Skin epidermis (tissue), 12 donors: ENCODE measurements at regions not wholly inside any gene's neighbourhood (a gene's known extent, or its start where the extent isn't known, plus 50 kb on each side); places are given as distances from the start of the nearest gene placed in this dataset.

Experiments
- H3K27ac ChIP-seq, 21 experiments: fragments of 200-600 bp; sonication (generic) in 11 of 21; one replicate each; pipeline ENCODE4 v1.5.0; 2020; ENCODE audit warnings: mild to moderate bottlenecking in 3 of 21, inconsistent platforms in 2 of 21, moderate library complexity in 2 of 21
- H3K4me3 ChIP-seq, 7 experiments: fragments of 200-600 bp; sonication (generic) in 2 of 7; one replicate each; pipeline ENCODE4 v1.5.0; 2020; ENCODE audit warnings: inconsistent platforms in 2 of 7, mild to moderate bottlenecking in 2 of 7, moderate library complexity in 1 of 7

DNA sequence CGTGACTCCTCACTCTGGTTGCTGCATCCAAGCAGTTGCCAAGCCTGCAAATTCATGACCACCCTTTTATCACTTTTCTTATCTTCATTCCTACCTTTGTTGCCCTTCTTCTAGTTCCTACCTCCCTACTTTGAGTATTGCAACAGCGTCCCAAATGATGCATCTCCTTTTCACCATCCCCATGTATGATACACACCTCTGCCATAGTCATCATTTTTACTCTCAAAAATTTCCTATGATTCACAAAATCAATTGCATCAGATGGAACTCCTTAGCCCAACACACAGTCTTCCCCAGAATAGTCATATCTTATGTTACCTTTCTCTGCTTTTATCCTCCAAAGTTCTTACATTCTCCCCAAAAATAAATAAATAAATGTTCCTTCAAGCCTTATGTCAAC is 262.6 kb downstream of the TBL1XR1 start:
- H3K27ac ChIP-seq = no peak overlapping the region

GRCh38 chr3:176933704-176934103 is 263.6 kb downstream of the TBL1XR1 start:
- H3K4me3 ChIP-seq = no peak overlapping the region
- H3K27ac ChIP-seq = no peak overlapping the region

More for the DNA sequence above, 262.6 kb downstream of the TBL1XR1 start:
- H3K4me3 ChIP-seq = no peak overlapping the region

DNA sequence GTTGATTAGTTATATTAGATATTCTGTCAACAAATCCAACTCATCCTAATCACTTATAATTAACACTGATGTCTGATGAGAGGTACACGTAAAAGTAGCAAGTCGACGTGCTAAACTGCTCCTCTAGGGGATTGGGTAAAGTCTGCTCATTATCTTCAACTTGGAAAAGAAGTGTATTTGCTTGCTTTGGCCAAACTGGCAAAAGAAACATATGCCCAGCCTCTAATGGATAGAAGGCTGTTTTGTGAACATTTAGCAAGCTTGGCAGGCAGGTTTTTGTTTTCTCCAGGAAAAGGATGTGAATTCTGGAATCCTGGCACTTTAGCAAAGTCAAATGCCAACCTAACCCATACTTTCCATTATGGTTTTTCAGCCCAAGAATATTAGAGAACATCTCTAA is 264.8 kb downstream of the TBL1XR1 start:
- H3K4me3 ChIP-seq = no peak overlapping the region
- H3K27ac ChIP-seq = no peak overlapping the region

DNA sequence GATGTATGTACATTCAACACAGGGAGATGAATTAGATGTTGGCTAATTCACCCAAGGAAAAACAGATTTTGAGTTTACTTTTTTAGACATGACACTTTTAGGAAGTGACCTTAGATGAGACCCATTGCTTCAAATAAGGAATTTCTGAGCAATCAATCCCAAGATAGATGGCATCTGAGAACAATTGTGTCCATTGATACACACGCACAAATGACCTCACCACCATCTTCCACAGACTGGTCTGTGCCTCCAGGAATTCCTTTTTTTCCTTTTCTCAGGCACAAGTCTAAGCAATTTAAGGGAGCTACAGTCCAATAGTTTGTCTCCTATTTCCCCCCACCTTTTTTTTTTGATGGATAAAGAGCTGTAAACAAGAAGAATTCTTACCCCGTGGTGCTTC is 265.3 kb downstream of the TBL1XR1 start:
- no peak overlapping the region for H3K4me3 ChIP-seq
- no peak overlapping the region for H3K27ac ChIP-seq

DNA sequence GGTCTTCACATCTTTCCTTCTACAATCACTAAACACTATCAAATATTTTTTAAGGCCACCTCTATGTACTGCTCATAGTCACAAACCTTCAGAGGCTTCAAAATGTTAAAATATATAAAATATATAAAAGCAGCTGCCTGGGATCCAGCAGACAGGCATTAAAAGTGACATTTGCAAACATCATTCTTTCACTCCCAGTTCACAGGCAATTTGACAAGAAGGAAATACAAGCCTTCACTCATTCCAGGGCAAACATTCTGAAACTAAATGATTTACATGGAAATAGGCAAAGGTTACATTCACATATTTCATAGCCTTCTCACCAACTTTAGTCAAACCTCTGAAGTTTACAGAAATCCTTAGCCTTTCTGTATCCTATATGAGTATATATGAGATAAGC is 266.3 kb downstream of the TBL1XR1 start:
- H3K4me3 ChIP-seq = no peak overlapping the region

DNA sequence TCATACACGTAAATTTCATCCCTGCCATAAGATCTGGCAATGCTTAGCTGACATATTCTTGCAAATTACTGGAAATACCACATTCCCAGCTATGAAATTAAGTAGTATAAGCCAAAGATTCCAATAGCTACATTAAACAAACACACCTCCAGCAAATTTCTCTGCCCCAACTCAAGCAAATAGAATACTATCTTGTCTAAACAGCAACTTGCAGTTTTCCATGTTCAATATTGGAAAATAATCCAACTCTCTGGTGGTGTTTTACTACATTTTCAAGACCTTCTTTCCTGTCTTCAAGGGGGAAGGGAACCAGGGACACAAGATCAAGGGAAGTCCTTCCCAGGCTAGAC is 268.7 kb downstream of the TBL1XR1 start:
- no peak overlapping the region for H3K4me3 ChIP-seq
- no peak overlapping the region for H3K27ac ChIP-seq

More for the DNA sequence above, 266.3 kb downstream of the TBL1XR1 start:
- no peak overlapping the region for H3K27ac ChIP-seq

DNA sequence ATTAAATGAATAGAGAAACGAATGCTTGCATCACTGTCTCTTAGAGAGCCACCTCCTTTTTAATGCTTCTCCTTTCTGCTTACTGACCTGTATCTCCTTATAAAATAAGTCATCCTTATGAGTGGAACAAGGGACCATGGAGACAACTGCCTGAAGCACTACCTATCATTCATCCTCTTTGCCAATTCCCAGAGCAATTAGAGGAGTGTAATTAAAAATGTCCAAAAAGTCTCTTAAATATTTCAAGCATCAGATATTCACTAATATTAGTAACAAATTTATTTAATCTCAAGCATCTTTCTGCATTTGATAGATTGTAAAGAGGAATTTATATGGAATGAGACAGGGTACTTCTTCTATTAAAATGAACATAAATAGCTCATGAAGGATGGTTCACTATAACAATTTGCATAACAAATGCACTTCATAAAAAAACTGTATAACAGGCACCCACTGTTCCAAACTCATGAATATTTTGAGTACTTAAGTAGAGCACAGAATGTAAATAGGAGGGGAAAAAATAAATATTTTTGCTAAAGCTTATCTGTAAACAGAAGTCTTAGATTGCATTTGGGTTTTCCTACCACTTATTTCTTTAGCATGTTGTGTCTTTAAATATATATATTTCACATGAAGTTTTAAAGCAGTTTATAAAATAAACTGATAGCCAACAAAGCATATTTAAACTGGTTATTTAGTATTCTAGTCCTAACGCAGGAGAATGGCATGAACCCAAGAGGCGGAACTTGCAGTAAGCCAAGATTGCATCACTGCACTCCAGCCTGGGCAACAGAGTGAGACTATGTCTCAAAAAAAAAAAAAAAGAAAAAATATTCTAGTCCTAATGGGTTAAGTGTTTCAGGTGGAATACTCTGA is 269.3 kb downstream of the TBL1XR1 start:
- no peak overlapping the region for H3K27ac ChIP-seq
- no peak overlapping the region for H3K4me3 ChIP-seq

GRCh38 chr3:176927280-176927679 is 270.0 kb downstream of the TBL1XR1 start:
- no peak overlapping the region for H3K27ac ChIP-seq
- no peak overlapping the region for H3K4me3 ChIP-seq

- Histone ChIP-seq H3K4me3 (no peak overlapping the region), H3K27ac (no peak overlapping the region)
Observed at GRCh38 chr3:176926688-176927087, 270.6 kb downstream of the TBL1XR1 start.

GRCh38 chr3:176926034-176926433 is 271.2 kb downstream of the TBL1XR1 start:
- Histone ChIP-seq H3K4me3 (no peak overlapping the region), H3K27ac (no peak overlapping the region)

DNA sequence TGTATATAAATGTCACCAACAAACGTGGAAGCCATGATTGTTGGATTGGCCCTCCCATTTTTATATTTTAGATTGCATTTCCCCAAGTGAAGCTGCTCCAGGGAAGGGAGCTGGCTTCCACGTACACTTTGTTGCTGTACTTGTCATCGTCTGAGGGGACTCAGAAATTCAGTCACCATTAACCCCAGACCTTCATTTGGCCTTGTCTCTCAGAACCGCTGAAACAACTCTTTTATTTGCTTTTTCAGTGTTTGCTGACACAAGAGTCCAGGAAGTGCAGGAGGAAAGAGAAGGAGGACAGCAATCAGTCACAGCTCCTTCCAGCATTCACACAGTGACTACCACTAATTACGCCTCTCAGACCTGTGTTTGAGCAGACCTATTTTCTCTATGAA is 276.5 kb downstream of the TBL1XR1 start:
- Histone ChIP-seq H3K4me3 (no peak overlapping the region), H3K27ac (no peak overlapping the region)

- Histone ChIP-seq H3K27ac (no peak overlapping the region), H3K4me3 (no peak overlapping the region)
Observed at GRCh38 chr3:176919836-176920765, 277.2 kb downstream of the TBL1XR1 start.

- no peak overlapping the region for H3K4me3 ChIP-seq
- H3K27ac ChIP-seq = peak overlapping the region in 2 of 21 experiments; percentile 7 to 14
Observed at GRCh38 chr3:176916777-176917176, 280.5 kb downstream of the TBL1XR1 start.

DNA sequence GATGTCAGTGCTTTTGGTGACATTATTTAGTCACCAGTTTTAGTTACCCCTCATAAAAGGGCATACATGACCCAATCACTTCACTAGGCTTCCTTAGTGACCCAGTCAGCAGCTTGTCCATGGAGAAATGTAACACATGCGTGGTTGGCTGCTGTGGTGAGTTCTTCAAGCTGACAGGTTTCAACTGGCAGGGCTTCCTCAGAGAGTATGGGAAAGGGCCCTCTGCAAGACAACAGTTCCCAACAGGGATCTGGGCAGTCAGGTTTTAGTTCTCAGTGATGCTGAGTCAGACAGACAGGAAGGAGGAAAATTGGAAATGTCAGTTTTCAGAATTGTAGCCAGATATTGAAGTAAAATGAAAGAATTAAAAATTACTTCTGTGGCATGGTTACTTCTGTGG is 282.5 kb downstream of the TBL1XR1 start:
- no peak overlapping the region for H3K27ac ChIP-seq
- H3K4me3 ChIP-seq = no peak overlapping the region

GRCh38 chr3:176911579-176911978 is 285.7 kb downstream of the TBL1XR1 start:
- H3K27ac ChIP-seq = no peak overlapping the region
- no peak overlapping the region for H3K4me3 ChIP-seq

GRCh38 chr3:176909044-176909443 is 288.2 kb downstream of the TBL1XR1 start:
- H3K4me3 ChIP-seq = no peak overlapping the region
- H3K27ac ChIP-seq = no peak overlapping the region

GRCh38 chr3:176906046-176906905 is 291.0 kb downstream of the TBL1XR1 start:
- Histone ChIP-seq H3K4me3 (no peak overlapping the region), H3K27ac (no peak overlapping the region)

DNA sequence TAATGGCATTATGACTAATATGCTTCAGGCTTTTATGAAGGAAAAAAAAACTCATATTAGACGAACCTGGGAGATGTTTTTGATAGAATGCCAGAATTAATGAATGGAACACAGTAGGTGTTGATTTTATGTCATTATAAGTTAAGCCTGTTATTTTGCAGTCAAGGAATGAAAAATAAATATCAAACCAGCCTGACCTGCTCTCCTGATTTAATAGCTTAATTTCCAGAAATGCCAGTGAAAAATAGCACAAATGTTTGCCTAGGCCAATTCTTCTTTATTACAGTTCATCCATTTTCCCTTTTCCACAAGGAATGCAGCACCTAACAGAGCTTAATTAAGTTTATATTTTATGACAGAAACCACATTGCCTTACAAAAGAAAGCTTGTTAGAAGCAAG is 292.0 kb downstream of the TBL1XR1 start:
- no peak overlapping the region for H3K4me3 ChIP-seq
- H3K27ac ChIP-seq = no peak overlapping the region

DNA sequence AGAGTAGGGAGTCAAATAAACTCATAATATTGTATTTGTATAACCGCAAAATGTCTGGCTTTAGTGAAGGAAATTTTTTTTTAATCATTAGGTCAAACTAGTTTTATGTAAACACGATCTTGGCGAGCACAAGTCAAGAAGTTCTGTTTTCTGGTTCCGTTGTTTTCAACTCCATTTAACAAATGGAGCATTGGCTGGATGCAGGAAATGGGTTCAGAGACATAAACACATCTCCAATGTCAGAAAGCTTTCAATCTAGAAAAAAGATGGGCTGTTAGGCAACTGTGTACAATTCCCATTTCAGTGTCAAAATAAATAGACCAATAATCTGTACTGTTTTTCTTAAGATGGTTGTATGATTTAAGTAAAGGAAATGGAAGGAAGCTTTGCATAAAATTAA is 292.8 kb downstream of the TBL1XR1 start:
- Histone ChIP-seq H3K27ac (no peak overlapping the region), H3K4me3 (no peak overlapping the region)

DNA sequence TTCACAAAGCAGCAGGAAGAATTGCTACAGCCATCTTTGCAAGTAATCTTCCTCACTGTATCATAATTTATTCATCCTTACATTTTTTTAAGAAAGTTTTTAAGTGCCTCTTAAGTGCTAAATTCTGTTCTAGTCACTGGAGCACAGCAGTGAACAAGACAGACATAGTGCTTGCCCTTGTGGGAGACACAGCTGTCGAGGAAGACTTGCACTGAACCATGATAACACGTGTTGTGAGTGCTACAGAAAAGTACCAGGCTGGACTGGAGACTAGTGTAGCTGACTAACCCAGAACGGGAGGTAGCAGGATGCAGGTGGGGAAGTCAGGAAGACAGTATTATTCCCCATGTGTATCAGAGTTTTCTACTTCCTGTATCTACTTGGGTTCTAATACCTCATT is 300.6 kb downstream of the TBL1XR1 start:
- Histone ChIP-seq H3K4me3 (no peak overlapping the region), H3K27ac (no peak overlapping the region)
